HEK293 (cell line): ENCODE measurements at regions not wholly inside any gene's neighbourhood (a gene's known extent, or its start where the extent isn't known, plus 50 kb on each side); places are given as distances from the start of the nearest gene placed in this dataset.

ENCODE experiments used
- CTCF ChIA-PET: fragments of 350-600 bp; formaldehyde crosslinking; extraction: SDS; loops from one replicate; lab custom pipeline; 2021; ENCODE audit warnings: antibody characterized with exemption; lab: Yijun Ruan, JAX
- POLR2A ChIA-PET: fragments of 300-600 bp; formaldehyde crosslinking; extraction: SDS; loops from one replicate; lab custom pipeline; 2020; ENCODE audit warnings: antibody characterized with exemption, inconsistent platforms; lab: Yijun Ruan, JAX
- H3K27ac ChIP-seq: fragments of 200-500 bp; sonication (Bioruptor generic); 2 replicates; pipeline ENCODE4 v1.5.1; 2014; ENCODE audit warnings: low read depth, low read length, control low read depth, inconsistent platforms; ENCODE audit errors: extremely low read depth
- H3K36me3 ChIP-seq, 2 experiments: fragments of 200-500 bp in 1 of 2; sonication (Bioruptor generic) in 1 of 2; 1 replicate in 1 of 2; 2 replicates in 1 of 2; pipeline ENCODE4 v1.5.1; 2014 to 2017; ENCODE audit warnings: inconsistent platforms in 2 of 2, low read length in 2 of 2; ENCODE audit not compliant: control insufficient read depth in 2 of 2, insufficient read depth in 1 of 2
- H3K4me1 ChIP-seq: fragments of 200-500 bp; sonication (Bioruptor generic); 2 replicates; pipeline ENCODE4 v1.5.1; 2014; ENCODE audit warnings: mild to moderate bottlenecking, low read length, inconsistent platforms; ENCODE audit not compliant: control insufficient read depth, insufficient read depth
- H3K4me3 ChIP-seq: 2 replicates; pipeline ENCODE4 v1.5.1; 2011; ENCODE audit warnings: low read depth, mild to moderate bottlenecking, control low read depth, low read length, moderate library complexity
- H3K9me3 ChIP-seq: fragments of 200-500 bp; sonication (Bioruptor generic); 2 replicates; pipeline ENCODE4 v1.5.1; 2014; ENCODE audit warnings: low read depth, low read length, inconsistent platforms; ENCODE audit not compliant: control insufficient read depth, insufficient read depth
- SP2 ChIP-seq: fragments of 450-650 bp; formaldehyde crosslinking; IDR thresholded peaks from 2 replicates; pipeline ENCODE4 v1.5.1; 2016; ENCODE audit warnings: missing biosample characterization, missing genetic modification characterization
- TRIM28 ChIP-seq: IDR thresholded peaks from 2 replicates; pipeline ENCODE4 v1.6.1; 2011; ENCODE audit warnings: low read length, control low read depth, borderline replicate concordance
- ZBTB49 ChIP-seq: fragments of 450-650 bp; formaldehyde crosslinking; IDR thresholded peaks from 2 replicates; pipeline ENCODE4 v1.5.1; 2016; ENCODE audit warnings: missing biosample characterization, missing genetic modification characterization, low read depth
- ZFHX2 ChIP-seq: fragments of 450-650 bp; formaldehyde crosslinking; conservative IDR thresholded peaks from 2 replicates; pipeline ENCODE4 v1.5.1; 2016; ENCODE audit warnings: missing biosample characterization, missing genetic modification characterization
- ZNF16 ChIP-seq: fragments of 450-650 bp; formaldehyde crosslinking; IDR thresholded peaks from 2 replicates; pipeline ENCODE4 v1.5.1; 2016; ENCODE audit warnings: low read depth, missing biosample characterization, missing genetic modification characterization
- ZNF280D ChIP-seq: fragments of 450-650 bp; formaldehyde crosslinking; IDR thresholded peaks from 2 replicates; pipeline ENCODE4 v1.5.1; 2016; ENCODE audit warnings: missing biosample characterization, missing genetic modification characterization
- ZNF391 ChIP-seq: fragments of 450-650 bp; formaldehyde crosslinking; IDR thresholded peaks from 2 replicates; pipeline ENCODE4 v1.5.1; 2016; ENCODE audit warnings: low read depth, missing biosample characterization, missing genetic modification characterization, borderline replicate concordance
- ZNF629 ChIP-seq: fragments of 450-650 bp; formaldehyde crosslinking; IDR thresholded peaks from 2 replicates; pipeline ENCODE4 v1.5.1; 2017; ENCODE audit warnings: missing biosample characterization, missing genetic modification characterization
- ZNF654 ChIP-seq: fragments of 450-650 bp; formaldehyde crosslinking; IDR thresholded peaks from 2 replicates; pipeline ENCODE4 v1.5.1; 2016; ENCODE audit warnings: low read depth, missing biosample characterization, missing genetic modification characterization
- ZNF692 ChIP-seq: fragments of 450-650 bp; formaldehyde crosslinking; IDR thresholded peaks from 2 replicates; pipeline ENCODE4 v1.5.1; 2016; ENCODE audit warnings: missing biosample characterization, missing genetic modification characterization
- ZNF768 ChIP-seq: fragments of 450-650 bp; formaldehyde crosslinking; IDR thresholded peaks from 2 replicates; pipeline ENCODE4 v1.5.1; 2018; ENCODE audit warnings: missing biosample characterization, mild to moderate bottlenecking, missing genetic modification characterization
- ZNF776 ChIP-seq: fragments of 450-650 bp; formaldehyde crosslinking; IDR thresholded peaks from 2 replicates; pipeline ENCODE4 v1.5.0; 2017; ENCODE audit warnings: missing biosample characterization, missing genetic modification characterization, borderline replicate concordance
- ZNF777 ChIP-seq: fragments of 450-650 bp; formaldehyde crosslinking; IDR thresholded peaks from 2 replicates; pipeline ENCODE4 v1.5.1; 2017; ENCODE audit warnings: missing biosample characterization, missing genetic modification characterization, borderline replicate concordance
- TF ChIP-seq, protein P1 (sequence below): fragments of 450-650 bp; formaldehyde crosslinking; IDR thresholded peaks from 2 replicates; pipeline ENCODE4 v1.5.1; 2017; ENCODE audit warnings: missing biosample characterization, missing genetic modification characterization
- TF ChIP-seq, protein P2 (sequence below): fragments of 450-650 bp; formaldehyde crosslinking; IDR thresholded peaks from 2 replicates; pipeline ENCODE4 v1.5.1; 2017; ENCODE audit warnings: missing biosample characterization, missing genetic modification characterization
- TF ChIP-seq, protein P3 (sequence below): fragments of 450-650 bp; formaldehyde crosslinking; IDR thresholded peaks from 2 replicates; pipeline ENCODE4 v1.5.1; 2017; ENCODE audit warnings: missing biosample characterization, mild to moderate bottlenecking, missing genetic modification characterization, moderate library complexity

GRCh38 chr22:22358152-22358551 is 113.6 kb downstream of the VPREB1 start:
- Histone ChIP-seq H3K4me1 (no peaks in the 10 kb centered on the region), H3K36me3 (no peaks in the 10 kb centered on the region), H3K9me3 (no peaks in the 10 kb centered on the region), H3K4me3 (no peak overlapping the region), H3K27ac (no peak overlapping the region)
- ChIA-PET POLR2A (no interaction called here), CTCF (interaction anchor here (0.8 to 2.6 kb wide), 11 partner anchors 9 to 105 kb away, joined by 3 to 17 read pairs (median 4); no protein-coding TSS in a partner anchor)
- TF ChIP-seq, protein P1, sequence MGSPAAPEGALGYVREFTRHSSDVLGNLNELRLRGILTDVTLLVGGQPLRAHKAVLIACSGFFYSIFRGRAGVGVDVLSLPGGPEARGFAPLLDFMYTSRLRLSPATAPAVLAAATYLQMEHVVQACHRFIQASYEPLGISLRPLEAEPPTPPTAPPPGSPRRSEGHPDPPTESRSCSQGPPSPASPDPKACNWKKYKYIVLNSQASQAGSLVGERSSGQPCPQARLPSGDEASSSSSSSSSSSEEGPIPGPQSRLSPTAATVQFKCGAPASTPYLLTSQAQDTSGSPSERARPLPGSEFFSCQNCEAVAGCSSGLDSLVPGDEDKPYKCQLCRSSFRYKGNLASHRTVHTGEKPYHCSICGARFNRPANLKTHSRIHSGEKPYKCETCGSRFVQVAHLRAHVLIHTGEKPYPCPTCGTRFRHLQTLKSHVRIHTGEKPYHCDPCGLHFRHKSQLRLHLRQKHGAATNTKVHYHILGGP (tag by site-specific recombination): no peak
- TF ChIP-seq ZNF654 (tag by site-specific recombination) (no peak), SP2 (no peak), ZNF768 (tag by site-specific recombination) (no peak), ZNF692 (no peak), ZNF777 (tag by site-specific recombination) (no peak), ZNF16 (tag by site-specific recombination) (no peak), ZNF629 (tag by site-specific recombination) (no peak), ZBTB49 (tag by site-specific recombination) (no peak)
- TF ChIP-seq, protein P2, sequence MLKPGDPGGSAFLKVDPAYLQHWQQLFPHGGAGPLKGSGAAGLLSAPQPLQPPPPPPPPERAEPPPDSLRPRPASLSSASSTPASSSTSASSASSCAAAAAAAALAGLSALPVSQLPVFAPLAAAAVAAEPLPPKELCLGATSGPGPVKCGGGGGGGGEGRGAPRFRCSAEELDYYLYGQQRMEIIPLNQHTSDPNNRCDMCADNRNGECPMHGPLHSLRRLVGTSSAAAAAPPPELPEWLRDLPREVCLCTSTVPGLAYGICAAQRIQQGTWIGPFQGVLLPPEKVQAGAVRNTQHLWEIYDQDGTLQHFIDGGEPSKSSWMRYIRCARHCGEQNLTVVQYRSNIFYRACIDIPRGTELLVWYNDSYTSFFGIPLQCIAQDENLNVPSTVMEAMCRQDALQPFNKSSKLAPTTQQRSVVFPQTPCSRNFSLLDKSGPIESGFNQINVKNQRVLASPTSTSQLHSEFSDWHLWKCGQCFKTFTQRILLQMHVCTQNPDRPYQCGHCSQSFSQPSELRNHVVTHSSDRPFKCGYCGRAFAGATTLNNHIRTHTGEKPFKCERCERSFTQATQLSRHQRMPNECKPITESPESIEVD (tag by site-specific recombination): no peak
- TF ChIP-seq, protein P3, sequence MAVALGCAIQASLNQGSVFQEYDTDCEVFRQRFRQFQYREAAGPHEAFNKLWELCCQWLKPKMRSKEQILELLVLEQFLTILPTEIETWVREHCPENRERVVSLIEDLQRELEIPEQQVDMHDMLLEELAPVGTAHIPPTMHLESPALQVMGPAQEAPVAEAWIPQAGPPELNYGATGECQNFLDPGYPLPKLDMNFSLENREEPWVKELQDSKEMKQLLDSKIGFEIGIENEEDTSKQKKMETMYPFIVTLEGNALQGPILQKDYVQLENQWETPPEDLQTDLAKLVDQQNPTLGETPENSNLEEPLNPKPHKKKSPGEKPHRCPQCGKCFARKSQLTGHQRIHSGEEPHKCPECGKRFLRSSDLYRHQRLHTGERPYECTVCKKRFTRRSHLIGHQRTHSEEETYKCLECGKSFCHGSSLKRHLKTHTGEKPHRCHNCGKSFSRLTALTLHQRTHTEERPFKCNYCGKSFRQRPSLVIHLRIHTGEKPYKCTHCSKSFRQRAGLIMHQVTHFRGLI (tag by site-specific recombination): no peak

GRCh38 chr22:22358686-22359085 is 114.1 kb downstream of the VPREB1 start:
- ChIA-PET POLR2A (no interaction called here), CTCF (interaction anchor here (0.7 to 2.0 kb wide), 5 partner anchors 9 to 877 kb away, joined by 3 to 8 read pairs (median 3); no protein-coding TSS in a partner anchor)
- Histone ChIP-seq H3K9me3 (no peaks in the 10 kb centered on the region), H3K36me3 (no peaks in the 10 kb centered on the region), H3K4me3 (no peak overlapping the region), H3K27ac (no peak overlapping the region), H3K4me1 (no peaks in the 10 kb centered on the region)
- TF ChIP-seq TRIM28 (no peak), ZNF391 (tag by site-specific recombination) (no peak), ZNF776 (tag by site-specific recombination) (no peak), ZFHX2 (no peak), ZNF280D (tag by site-specific recombination) (no peak)
